ENCODE measurements at regions not wholly inside any gene's neighbourhood (a gene's known extent, or its start where the extent isn't known, plus 50 kb on each side); places are given as distances from the start of the nearest gene placed in this dataset.

- DNase-seq (ENCODE audit: low read depth): no peak
- H3K4me3 ChIP-seq (ENCODE audit: low read depth, low read length): no peak overlapping the region
- in situ Hi-C loops (cut with HindIII; ENCODE audit: low sequenced_read_pairs): no loop called here
- no peak for TF ChIP-seq CTCF (IDR thresholded peaks at IDR 0.05; ENCODE audit: low read depth, low read length, missing control alignments)
Observed at GRCh38 chr5:2919310-2920018, 168.0 kb upstream of the IRX2 start.

- no peak overlapping the region for H3K4me3 ChIP-seq (ENCODE audit: low read depth, low read length)
Observed at GRCh38 chr5:2917524-2917923, 166.0 kb upstream of the IRX2 start.

GRCh38 chr5:2917093-2917492 lies 165.6 kb upstream of the IRX2 start:
- DNase-seq (ENCODE audit: low read depth): no peak
- in situ Hi-C loops (cut with HindIII; ENCODE audit: low sequenced_read_pairs): no loop called here
- H3K4me3 ChIP-seq (ENCODE audit: low read depth, low read length): no peak overlapping the region
- no peak for TF ChIP-seq CTCF (IDR thresholded peaks at IDR 0.05; ENCODE audit: low read depth, low read length, missing control alignments)

More at GRCh38 chr5:2917524-2917923, 166.0 kb upstream of the IRX2 start:
- TF ChIP-seq CTCF (IDR thresholded peaks at IDR 0.05; ENCODE audit: low read depth, low read length, missing control alignments): no peak
- in situ Hi-C loops (cut with HindIII; ENCODE audit: low sequenced_read_pairs): no loop called here
- DNase-seq (ENCODE audit: low read depth): no peak

GRCh38 chr5:2916076-2916682 lies 164.7 kb upstream of the IRX2 start:
- H3K4me3 ChIP-seq (ENCODE audit: low read depth, low read length): no peak overlapping the region
- in situ Hi-C loops (cut with HindIII; ENCODE audit: low sequenced_read_pairs): no loop called here
- no peak for DNase-seq (ENCODE audit: low read depth)
- TF ChIP-seq CTCF (IDR thresholded peaks at IDR 0.05; ENCODE audit: low read depth, low read length, missing control alignments): no peak

GRCh38 chr5:2914981-2915484 lies 163.6 kb upstream of the IRX2 start:
- no peak for DNase-seq (ENCODE audit: low read depth)
- in situ Hi-C loops (cut with HindIII; ENCODE audit: low sequenced_read_pairs): no loop called here
- no peak for TF ChIP-seq CTCF (IDR thresholded peaks at IDR 0.05; ENCODE audit: low read depth, low read length, missing control alignments)

GRCh38 chr5:2914022-2914661 lies 162.7 kb upstream of the IRX2 start:
- no peak overlapping the region for H3K4me3 ChIP-seq (ENCODE audit: low read depth, low read length)
- no peak for DNase-seq (ENCODE audit: low read depth)
- in situ Hi-C loops (cut with HindIII; ENCODE audit: low sequenced_read_pairs): no loop called here
- TF ChIP-seq CTCF (IDR thresholded peaks at IDR 0.05; ENCODE audit: low read depth, low read length, missing control alignments): no peak

More at GRCh38 chr5:2914981-2915484, 163.6 kb upstream of the IRX2 start:
- H3K4me3 ChIP-seq (ENCODE audit: low read depth, low read length): no peak overlapping the region

All from astrocyte of the cerebellum (primary cell).